OCI-LY1 (cell line): ENCODE measurements at regions not wholly inside any gene's neighbourhood (a gene's known extent, or its start where the extent isn't known, plus 50 kb on each side); places are given as distances from the start of the nearest gene placed in this dataset.

Experiments
- H2AFZ ChIP-seq: fragments of 200-600 bp; sonication (generic), shearing (Covaris generic); 2 replicates; pipeline ENCODE4 v1.6.0; 2014; ENCODE audit warnings: antibody characterized with exemption, mild to moderate bottlenecking, low read length
- H3F3A ChIP-seq: fragments of 200-600 bp; sonication (generic), shearing (Covaris generic); 2 replicates; pipeline ENCODE4 v1.6.0; 2014; ENCODE audit warnings: mild to moderate bottlenecking, antibody characterized with exemption, low read length, moderate library complexity; ENCODE audit not compliant: insufficient read depth
- H3K27ac ChIP-seq: fragments of 200-600 bp; sonication (generic); 2 replicates; pipeline ENCODE4 v1.5.1; 2014; ENCODE audit warnings: low read length, mixed run types, mild to moderate bottlenecking, low read depth; ENCODE audit not compliant: poor library complexity, severe bottlenecking
- H3K27me3 ChIP-seq: fragments of 200-600 bp; sonication (generic); 2 replicates; pipeline ENCODE4 v1.6.0; 2014; ENCODE audit warnings: antibody characterized with exemption, mild to moderate bottlenecking, low read length, moderate library complexity; ENCODE audit not compliant: insufficient read depth
- H3K36me3 ChIP-seq: fragments of 200-600 bp; sonication (generic); 2 replicates; pipeline ENCODE4 v1.6.1; 2014; ENCODE audit warnings: mild to moderate bottlenecking, antibody characterized with exemption, low read length, moderate library complexity, mixed read lengths; ENCODE audit not compliant: insufficient read depth
- H3K4me1 ChIP-seq: fragments of 200-600 bp; sonication (generic); 2 replicates; pipeline ENCODE4 v1.5.1; 2014; ENCODE audit warnings: mild to moderate bottlenecking, low read length, moderate library complexity; ENCODE audit not compliant: insufficient read depth, severe bottlenecking
- H3K4me2 ChIP-seq: fragments of 200-600 bp; sonication (generic), shearing (Covaris generic); 2 replicates; pipeline ENCODE4 v1.6.1; 2014; ENCODE audit warnings: low read length
- H3K4me3 ChIP-seq: fragments of 200-600 bp; sonication (generic); 2 replicates; pipeline ENCODE4 v1.5.1; 2014; ENCODE audit warnings: low read length, low read depth, mild to moderate bottlenecking, mixed read lengths; ENCODE audit not compliant: poor library complexity, severe bottlenecking
- H3K79me2 ChIP-seq: fragments of 200-600 bp; shearing (Covaris generic); 2 replicates; pipeline ENCODE4 v1.6.1; 2016; ENCODE audit warnings: mixed run types, low read length, mixed read lengths; ENCODE audit not compliant: insufficient read depth
- H3K9ac ChIP-seq: fragments of 200-600 bp; sonication (generic), shearing (Covaris generic); 2 replicates; pipeline ENCODE4 v1.6.1; 2014; ENCODE audit warnings: mild to moderate bottlenecking, low read length, mixed read lengths
- H3K9me2 ChIP-seq: fragments of 200-600 bp; sonication (generic), shearing (Covaris generic); 2 replicates; pipeline ENCODE4 v1.6.1; 2014; ENCODE audit warnings: low read depth, mild to moderate bottlenecking, low read length, mixed read lengths
- H3K9me3 ChIP-seq: fragments of 200-600 bp; shearing (Covaris generic); 2 replicates; pipeline ENCODE4 v1.6.1; 2014; ENCODE audit warnings: low read length, mixed read lengths
- H4K20me1 ChIP-seq: fragments of 200-600 bp; sonication (generic), shearing (Covaris generic); 2 replicates; pipeline ENCODE4 v1.6.0; 2016; ENCODE audit warnings: mild to moderate bottlenecking, low read length; ENCODE audit not compliant: insufficient read depth
- EZH2 ChIP-seq: fragments of 200-600 bp; sonication (generic), shearing (Covaris generic); IDR thresholded peaks from 2 replicates; pipeline ENCODE4 v1.8.0; 2017; ENCODE audit warnings: borderline replicate concordance, mixed run types, mild to moderate bottlenecking, antibody characterized with exemption, low read length, moderate library complexity, mixed read lengths
- TF ChIP-seq, protein P1 (sequence below): fragments of 200-600 bp; sonication (generic), shearing (Covaris generic); IDR thresholded peaks from 2 replicates; pipeline ENCODE4 v1.5.1; 2017; ENCODE audit warnings: mild to moderate bottlenecking, antibody characterized with exemption, low read length, moderate library complexity, mixed read lengths

DNA sequence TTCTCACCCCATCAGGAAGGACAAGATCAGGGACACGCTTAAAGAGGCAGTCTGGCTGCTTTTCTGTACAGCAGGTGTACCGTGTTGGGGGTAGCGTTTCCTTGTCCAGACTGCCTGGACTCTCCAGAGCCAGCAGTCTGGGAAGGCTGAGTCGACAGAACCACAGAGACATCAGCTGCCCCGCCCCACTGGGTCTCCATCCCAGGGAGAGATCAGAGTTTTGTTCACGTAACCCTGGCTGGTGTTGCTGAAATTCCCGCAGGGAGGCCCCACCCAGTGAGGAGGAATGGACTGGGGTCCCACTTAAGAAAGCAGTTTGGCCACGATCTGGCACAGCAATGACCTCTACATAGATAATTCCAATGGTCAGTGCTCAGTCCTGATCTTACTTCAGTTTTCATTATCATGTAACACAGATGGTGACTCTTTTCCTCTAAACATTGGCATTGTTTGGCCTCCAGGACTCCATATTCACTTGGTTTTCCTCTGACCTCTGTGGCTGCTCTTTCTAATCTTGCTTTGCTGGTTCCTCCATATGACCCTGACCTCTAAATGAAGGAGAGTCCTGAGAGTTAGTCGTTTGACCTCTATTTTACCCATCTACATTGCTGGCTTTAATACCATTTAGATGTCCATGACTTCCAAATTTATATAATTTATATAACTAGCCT lies 89.6 kb upstream of the LRRC55 start:
- Histone ChIP-seq H3K27me3 (no peaks in the 10 kb centered on the region), H3K27ac (no peak overlapping the region)

DNA sequence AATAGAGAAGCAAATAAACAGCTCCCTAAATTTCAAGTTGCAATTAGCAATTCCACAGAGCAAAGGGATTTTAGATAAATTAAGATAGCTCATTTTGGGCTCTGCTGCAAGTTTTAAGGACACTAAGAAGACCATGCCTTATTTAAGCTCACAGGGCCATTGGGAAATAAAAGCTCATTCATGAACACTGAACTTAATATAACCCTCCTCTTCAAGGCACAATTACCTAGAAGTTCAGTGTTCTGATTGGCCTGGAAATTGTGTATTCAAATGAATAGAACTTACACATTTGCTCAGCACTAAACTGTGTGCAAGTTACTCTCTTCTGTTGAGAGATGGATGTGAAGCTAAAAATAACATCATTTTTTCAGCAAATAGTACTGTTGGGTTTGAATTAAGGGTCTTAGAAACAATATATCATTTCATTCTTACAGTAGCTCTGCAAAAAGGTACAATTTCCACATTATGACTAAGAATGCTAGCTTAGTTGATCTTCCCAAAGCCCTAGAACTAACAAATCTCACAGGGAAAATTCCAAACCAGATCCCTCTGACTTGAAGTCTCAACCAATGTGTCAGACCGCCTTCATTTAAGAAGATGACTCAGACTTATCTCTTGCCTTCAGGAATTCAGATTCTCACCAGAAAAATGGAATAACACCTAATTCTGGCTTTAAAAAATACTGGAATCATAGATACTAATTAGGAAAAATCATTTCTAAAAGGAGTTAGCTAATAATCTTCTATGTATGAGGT lies 87.4 kb upstream of the LRRC55 start:
- Histone ChIP-seq H3K4me2 (no peak overlapping the region), H3K4me1 (no peaks in the 10 kb centered on the region), H4K20me1 (no peaks in the 10 kb centered on the region), H3K4me3 (no peak overlapping the region), H3K36me3 (no peaks in the 10 kb centered on the region), H3K9ac (no peak overlapping the region), H3K9me2 (no peaks in the 10 kb centered on the region), H2AFZ (no peak overlapping the region), H3K27me3 (no peaks in the 10 kb centered on the region), H3K27ac (no peak overlapping the region), H3K9me3 (no peaks in the 10 kb centered on the region), H3F3A (no peaks in the 10 kb centered on the region), H3K79me2 (no peaks in the 10 kb centered on the region)
- no peak for TF ChIP-seq EZH2
- TF ChIP-seq, protein P1, sequence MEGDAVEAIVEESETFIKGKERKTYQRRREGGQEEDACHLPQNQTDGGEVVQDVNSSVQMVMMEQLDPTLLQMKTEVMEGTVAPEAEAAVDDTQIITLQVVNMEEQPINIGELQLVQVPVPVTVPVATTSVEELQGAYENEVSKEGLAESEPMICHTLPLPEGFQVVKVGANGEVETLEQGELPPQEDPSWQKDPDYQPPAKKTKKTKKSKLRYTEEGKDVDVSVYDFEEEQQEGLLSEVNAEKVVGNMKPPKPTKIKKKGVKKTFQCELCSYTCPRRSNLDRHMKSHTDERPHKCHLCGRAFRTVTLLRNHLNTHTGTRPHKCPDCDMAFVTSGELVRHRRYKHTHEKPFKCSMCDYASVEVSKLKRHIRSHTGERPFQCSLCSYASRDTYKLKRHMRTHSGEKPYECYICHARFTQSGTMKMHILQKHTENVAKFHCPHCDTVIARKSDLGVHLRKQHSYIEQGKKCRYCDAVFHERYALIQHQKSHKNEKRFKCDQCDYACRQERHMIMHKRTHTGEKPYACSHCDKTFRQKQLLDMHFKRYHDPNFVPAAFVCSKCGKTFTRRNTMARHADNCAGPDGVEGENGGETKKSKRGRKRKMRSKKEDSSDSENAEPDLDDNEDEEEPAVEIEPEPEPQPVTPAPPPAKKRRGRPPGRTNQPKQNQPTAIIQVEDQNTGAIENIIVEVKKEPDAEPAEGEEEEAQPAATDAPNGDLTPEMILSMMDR: no peak

More for the DNA sequence above, 89.6 kb upstream of the LRRC55 start:
- no peaks in the 10 kb centered on the region for H3K9me3 ChIP-seq
- TF ChIP-seq, protein P1: no peak
- no peak for TF ChIP-seq EZH2
- no peak overlapping the region for H3K4me2 ChIP-seq
- no peak overlapping the region for H3K4me3 ChIP-seq
- no peaks in the 10 kb centered on the region for H3F3A ChIP-seq
- no peaks in the 10 kb centered on the region for H3K36me3 ChIP-seq
- no peaks in the 10 kb centered on the region for H4K20me1 ChIP-seq
- no peak overlapping the region for H2AFZ ChIP-seq
- no peak overlapping the region for H3K9ac ChIP-seq
- no peaks in the 10 kb centered on the region for H3K79me2 ChIP-seq
- no peaks in the 10 kb centered on the region for H3K4me1 ChIP-seq
- no peaks in the 10 kb centered on the region for H3K9me2 ChIP-seq

DNA sequence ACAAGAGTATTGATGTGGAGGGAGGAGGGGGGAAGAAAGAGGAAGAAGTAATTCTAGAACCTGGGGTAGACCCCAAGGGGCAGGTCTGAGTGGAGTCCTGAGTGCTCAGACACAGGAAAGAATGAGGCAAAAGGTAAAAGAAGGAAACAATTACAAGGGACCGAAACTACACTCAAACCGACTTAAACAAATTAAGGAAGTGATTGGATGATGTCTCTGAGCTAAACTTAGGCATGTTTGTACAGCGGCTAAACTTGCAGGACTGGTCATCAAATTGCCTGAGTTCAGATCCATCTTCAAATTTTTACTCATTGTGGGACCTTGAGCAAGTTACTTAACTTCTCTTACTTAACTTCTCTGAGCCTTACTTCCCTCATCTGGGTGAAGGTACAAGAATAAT lies 86.3 kb upstream of the LRRC55 start:
- Histone ChIP-seq H3K9me3 (no peaks in the 10 kb centered on the region), H3K4me2 (no peak overlapping the region), H3K36me3 (no peaks in the 10 kb centered on the region), H3F3A (no peaks in the 10 kb centered on the region), H3K27me3 (no peaks in the 10 kb centered on the region), H3K27ac (no peak overlapping the region), H3K4me1 (no peaks in the 10 kb centered on the region), H3K79me2 (no peaks in the 10 kb centered on the region), H4K20me1 (no peaks in the 10 kb centered on the region), H2AFZ (no peak overlapping the region), H3K4me3 (no peak overlapping the region), H3K9ac (no peak overlapping the region), H3K9me2 (no peaks in the 10 kb centered on the region)
- TF ChIP-seq EZH2: no peak
- TF ChIP-seq, protein P1: no peak
